HG02981 (cell line): ENCODE measurements at regions not wholly inside any gene's neighbourhood (a gene's known extent, or its start where the extent isn't known, plus 50 kb on each side); places are given as distances from the start of the nearest gene placed in this dataset.
"Not testable (repeated sequence)": the region's sequence is repeated elsewhere in the genome, so short reads cannot be mapped to it uniquely, and the experiment has no call there.

Experiments
- ATAC-seq: cut with Tn5 transposase; IDR thresholded peaks from one replicate; pipeline ENCODE4 v1.9.1; 2021; ENCODE audit warnings: mild to moderate bottlenecking, moderate library complexity; ENCODE audit not compliant: unreplicated experiment

DNA sequence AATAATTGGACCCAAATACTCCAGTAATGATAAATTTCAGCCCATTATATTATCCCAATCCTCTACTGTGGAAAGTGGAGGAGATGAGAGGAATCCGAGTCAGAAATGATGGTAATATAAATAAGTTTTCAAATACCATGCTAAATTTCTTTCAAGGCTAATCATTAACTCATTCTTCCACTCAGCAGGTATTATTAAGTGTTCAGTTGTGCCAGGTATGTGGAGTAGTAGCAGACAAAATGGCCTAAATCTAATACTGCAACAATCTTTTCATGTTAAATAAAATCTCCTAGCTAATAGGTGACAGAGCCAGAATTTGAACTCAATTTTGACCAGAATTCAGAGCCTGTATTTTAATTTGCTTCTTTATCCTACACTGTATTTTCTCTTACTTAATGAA, 538.6 kb upstream of the ROBO2 start:
- ATAC-seq = no peak

DNA sequence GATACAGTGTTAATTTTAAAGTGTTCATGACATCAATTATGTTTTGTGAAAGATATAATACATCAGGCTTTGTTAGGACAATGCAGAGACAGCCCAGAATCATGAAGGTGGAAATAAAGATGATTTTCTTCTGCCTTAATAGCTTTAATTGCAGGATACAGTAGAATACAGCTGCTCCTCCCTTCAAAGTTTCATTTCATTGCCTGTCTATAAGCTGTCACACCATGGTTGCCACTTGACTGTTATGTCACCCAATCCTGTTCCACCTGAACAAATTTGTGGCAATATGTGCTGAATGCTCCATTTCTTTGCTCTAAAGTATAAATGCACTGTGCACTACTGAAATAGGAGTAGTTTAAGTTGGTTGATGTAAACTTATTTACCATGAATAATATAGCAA, 537.8 kb upstream of the ROBO2 start:
- no peak for ATAC-seq

- ATAC-seq = no peak
Measured at GRCh38 chr3:76505202-76505845, 534.6 kb upstream of the ROBO2 start.

DNA sequence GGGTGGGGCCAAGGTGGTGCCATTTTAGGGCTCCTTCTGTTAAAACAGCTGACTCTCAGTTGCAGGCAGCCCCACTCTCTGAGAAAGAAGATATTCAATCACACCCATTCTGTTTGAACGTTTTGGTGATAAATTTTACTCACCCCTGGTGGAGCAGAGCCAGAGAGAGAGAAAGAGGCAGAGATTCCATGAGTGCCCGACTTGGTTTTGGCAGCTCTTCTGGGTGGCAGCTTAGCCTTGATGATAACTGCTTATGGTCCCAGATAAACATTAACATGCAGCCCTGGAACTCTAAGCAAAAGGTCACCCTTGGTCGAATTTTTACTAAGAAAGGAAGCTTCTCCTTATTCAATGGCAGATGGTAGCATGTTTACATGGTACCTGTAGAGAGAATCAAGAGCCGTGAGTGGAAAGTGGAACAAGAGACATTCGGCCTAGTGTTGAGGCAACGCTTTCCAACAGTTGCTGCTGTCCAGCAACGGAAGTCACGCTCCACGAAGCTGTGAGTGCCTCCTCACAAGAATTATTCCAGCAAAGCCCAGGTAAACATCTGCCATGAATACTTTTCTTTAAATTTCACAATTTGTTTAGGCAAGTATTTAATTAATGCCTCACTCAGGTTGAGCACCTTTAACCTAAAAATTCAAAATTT, 530.6 kb upstream of the ROBO2 start:
- no peak for ATAC-seq

- ATAC-seq = no peak
Measured at GRCh38 chr3:76514836-76515235, 525.1 kb upstream of the ROBO2 start.

- ATAC-seq = no peak
Measured at GRCh38 chr3:76523337-76523736, 516.6 kb upstream of the ROBO2 start.

DNA sequence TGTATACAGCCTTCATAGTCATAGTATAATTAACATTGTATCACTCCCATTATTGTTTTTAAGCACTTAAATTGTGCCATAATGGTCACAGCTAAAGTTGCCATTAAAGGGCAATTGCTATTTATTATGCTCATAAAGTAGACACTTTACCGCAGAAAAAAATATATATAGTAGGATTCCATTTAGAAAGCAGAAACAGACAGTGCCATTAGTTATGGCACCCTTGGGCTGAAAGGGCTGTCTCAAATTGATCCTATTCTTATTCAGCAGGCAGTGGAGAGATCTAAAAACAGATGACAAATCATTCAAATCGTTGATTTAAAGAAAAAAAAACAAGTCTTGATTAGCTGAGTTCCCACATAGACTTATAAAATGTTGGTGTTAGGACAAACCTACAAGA, 514.2 kb upstream of the ROBO2 start:
- ATAC-seq = no peak

- no peak for ATAC-seq
Measured at GRCh38 chr3:76527773-76528172, 512.1 kb upstream of the ROBO2 start.

DNA sequence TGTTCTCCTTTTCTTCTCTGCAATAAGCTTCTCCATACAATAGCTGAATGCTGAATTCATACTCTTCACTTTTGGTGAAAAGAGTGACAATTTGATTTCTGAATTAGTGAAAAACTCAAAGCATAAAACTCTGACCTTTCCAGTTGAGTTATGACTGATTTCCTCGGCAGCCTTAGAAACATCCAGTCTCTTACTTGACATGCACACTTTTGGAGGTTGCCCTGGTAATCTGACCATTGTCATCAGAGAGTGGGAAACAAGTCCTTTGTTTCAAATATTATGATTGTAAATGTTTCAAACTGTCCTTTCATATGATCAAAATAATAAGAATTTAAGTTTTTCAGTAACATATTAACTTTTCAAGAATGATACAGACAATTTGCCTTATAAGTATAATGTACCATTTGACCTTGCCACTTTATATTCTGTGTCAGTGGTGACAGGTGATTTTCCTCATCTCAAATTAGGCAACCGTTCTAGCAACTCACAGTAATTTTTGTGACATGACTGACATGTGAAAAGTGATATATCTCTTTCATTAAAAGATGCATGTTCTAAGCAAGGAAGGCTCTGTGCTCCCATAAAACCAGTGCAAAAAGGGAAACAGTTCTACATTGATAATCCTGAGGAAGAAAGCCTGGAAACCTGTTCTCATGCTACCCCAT, 507.6 kb upstream of the ROBO2 start:
- ATAC-seq = no peak

DNA sequence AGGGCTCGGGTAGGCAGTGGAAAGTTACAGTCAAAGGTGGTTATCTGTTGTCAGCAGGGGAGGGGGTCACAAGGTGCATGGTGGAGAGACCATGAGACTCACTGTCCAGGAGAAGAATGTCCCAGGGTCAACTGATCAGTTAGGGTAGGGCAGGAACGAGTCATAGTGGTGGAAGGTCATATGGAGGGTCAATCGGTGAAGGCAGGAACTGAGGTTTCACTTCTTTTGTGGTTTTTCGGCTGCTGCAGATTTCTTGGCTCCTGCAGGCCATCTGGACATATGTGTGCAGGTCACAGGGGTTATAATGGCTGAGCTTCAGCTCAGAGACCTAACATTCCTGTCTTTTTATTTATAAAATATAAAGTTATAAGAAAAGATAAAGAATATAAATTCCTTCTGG, 506.2 kb upstream of the ROBO2 start:
- ATAC-seq = not testable (repeated sequence)

GRCh38 chr3:76537857-76538256, 502.0 kb upstream of the ROBO2 start:
- not testable (repeated sequence) for ATAC-seq

DNA sequence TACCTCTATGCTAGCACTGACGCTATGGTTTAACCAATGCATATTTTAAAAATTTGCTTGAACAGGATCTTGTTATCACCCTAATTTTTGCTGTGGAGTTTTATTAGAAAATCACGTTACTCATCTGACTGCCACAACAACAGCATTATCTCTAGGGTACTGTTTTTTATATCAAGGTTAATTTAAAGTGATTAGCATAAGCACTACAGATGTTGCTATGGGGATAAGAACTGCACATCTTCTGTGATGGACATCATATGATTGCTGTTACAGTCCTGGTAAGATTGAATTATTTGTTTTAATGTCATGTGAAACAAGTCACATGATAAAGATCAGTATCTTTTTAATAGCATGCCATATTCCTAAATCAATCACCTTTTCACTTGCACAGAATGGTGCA, 492.2 kb upstream of the ROBO2 start:
- no peak for ATAC-seq

- no peak for ATAC-seq
Measured at GRCh38 chr3:76550522-76551201, 489.2 kb upstream of the ROBO2 start.

- ATAC-seq = no peak
Measured at GRCh38 chr3:76551739-76552138, 488.2 kb upstream of the ROBO2 start.

DNA sequence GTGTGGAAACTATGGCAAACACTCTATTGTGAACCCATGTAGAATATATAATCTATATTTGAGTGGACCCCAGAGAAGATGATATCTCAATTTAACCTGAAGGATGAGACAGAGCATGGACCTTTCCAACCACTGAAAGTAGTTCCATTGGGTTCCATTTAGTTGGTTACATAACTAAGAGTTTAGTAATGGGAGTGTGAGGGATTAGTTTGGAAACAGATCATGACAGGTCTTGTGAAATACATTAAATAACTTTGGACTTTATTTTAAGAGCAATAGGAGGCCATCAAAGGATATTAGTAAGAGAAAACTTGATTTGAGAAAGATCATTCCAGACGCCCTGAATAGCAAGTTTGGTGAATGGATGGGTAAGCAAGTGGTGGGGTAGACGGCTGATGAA, 487.2 kb upstream of the ROBO2 start:
- no peak for ATAC-seq

- no peak for ATAC-seq
Measured at GRCh38 chr3:76554707-76555106, 485.2 kb upstream of the ROBO2 start.

- no peak for ATAC-seq
Measured at GRCh38 chr3:76561494-76562236, 478.2 kb upstream of the ROBO2 start.

GRCh38 chr3:76565496-76566210, 474.2 kb upstream of the ROBO2 start:
- no peak for ATAC-seq

DNA sequence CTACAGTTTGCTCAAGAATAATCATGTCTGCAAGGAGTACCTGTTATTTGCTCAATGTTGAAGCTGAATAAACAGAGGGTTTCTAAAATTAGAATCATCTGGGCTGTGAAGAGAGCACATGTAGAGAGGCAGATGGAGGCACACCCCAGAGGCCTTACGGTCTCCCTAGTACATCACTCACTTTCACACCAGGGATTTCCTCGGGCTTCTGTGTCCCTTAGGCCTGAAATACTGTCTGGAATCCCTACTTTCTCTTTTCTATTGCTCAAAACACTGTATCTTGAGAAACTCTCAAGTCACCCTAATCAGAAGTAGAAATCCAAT, 473.7 kb upstream of the ROBO2 start:
- no peak for ATAC-seq

DNA sequence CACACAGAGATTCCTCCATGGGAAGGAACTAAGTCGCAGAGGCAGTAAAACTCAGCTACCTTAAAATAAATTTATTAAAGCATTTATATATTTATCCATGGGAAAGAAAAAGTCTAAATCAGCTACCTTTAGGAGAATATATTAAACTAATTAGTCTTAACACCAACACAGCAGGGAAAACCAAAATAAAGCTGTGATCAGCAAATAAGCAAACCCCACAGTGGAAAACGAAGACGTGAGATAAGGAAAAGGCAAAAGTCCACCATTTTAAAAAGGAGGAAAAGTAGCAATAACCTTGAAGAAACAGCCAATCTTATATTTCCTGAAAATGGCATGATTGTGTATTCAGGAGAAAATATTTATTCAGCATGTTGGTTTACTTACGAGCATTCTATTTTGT, 473.0 kb upstream of the ROBO2 start:
- no peak for ATAC-seq
